ENCODE measurements at regions not wholly inside any gene's neighbourhood (a gene's known extent, or its start where the extent isn't known, plus 50 kb on each side); places are given as distances from the start of the nearest gene placed in this dataset.
A peak's percentile ranks its signal among the peaks of the same experiment; 100 is the strongest.

DNA sequence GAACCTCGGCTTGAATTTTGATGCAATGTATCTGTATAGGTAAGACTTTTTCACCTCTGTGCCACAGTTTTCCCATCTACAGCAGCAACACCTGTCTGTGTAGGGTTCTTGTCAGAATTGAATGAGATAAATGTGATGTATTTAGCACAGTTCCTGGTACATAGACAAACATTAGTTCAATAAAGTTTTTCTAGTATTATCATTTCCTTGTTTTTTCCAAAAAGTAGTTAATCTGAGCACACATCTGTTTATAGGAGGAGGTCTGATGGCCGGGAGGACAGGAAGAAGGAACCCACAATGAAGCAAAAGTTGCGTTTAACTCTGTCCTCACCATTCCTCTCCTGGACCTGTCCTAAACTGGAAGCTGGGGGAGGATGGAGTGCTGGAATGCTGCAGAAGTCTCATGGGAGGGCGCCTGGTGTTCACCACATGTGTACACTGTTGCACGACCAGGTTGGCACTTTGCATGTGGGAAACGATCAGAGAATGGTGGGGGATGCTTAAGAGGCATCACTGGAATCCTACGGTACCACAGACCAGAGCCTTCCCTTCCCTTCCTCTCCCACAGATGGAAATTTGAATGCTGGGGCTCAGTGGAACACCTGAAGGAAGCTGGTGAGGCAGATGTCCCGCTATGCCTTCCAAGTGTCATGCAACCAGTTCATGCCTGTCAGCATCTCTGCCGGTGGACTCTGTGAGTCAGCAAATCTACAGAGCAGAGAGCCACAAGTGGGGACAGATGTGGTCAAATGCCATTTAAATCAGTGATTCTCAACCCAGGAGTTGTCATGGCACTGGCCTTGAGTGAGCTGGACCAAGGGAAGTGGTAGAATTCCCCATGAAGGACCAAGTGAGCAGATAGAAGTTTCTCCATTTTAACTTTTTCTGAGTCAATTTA is 315.6 kb downstream of the DLEU7 start:
- no peaks in the 10 kb centered on the region for H3K36me3 ChIP-seq (ENCODE audit: control insufficient read depth, insufficient read depth, low read length)
- H3K27ac ChIP-seq (ENCODE audit: low read length), result no peak overlapping the region
- H3K27me3 ChIP-seq (ENCODE audit: control insufficient read depth, insufficient read depth, low read length), result no peaks in the 10 kb centered on the region
- no peaks in the 10 kb centered on the region for H3K9me3 Mint-ChIP-seq
- 42% methylated on average over 9 of the region's 9 CpGs for WGBS (ENCODE audit: insufficient coverage)
- no peak overlapping the region for H3K27ac Mint-ChIP-seq
- no peak for ATAC-seq
- DNase-seq, result no peak
- TF ChIP-seq, protein P1, sequence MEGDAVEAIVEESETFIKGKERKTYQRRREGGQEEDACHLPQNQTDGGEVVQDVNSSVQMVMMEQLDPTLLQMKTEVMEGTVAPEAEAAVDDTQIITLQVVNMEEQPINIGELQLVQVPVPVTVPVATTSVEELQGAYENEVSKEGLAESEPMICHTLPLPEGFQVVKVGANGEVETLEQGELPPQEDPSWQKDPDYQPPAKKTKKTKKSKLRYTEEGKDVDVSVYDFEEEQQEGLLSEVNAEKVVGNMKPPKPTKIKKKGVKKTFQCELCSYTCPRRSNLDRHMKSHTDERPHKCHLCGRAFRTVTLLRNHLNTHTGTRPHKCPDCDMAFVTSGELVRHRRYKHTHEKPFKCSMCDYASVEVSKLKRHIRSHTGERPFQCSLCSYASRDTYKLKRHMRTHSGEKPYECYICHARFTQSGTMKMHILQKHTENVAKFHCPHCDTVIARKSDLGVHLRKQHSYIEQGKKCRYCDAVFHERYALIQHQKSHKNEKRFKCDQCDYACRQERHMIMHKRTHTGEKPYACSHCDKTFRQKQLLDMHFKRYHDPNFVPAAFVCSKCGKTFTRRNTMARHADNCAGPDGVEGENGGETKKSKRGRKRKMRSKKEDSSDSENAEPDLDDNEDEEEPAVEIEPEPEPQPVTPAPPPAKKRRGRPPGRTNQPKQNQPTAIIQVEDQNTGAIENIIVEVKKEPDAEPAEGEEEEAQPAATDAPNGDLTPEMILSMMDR (IDR thresholded peaks at IDR 0.05), result no peak
- peaks cover 6% of the 10 kb centered on the region for H3K4me1 ChIP-seq (ENCODE audit: control insufficient read depth, insufficient read depth, low read length)
- no peak overlapping the region for H3K4me3 Mint-ChIP-seq
- H3K27me3 Mint-ChIP-seq (ENCODE audit: low read depth in 2 of 2), result peaks cover 0 to 9% of the 10 kb centered on the region in 2 donors
- intact Hi-C loops (cut with micrococcal nuclease), result no loop called here
- no peak overlapping the region for H3K4me3 ChIP-seq (ENCODE audit: low read length)
- H3K36me3 Mint-ChIP-seq, result no peaks in the 10 kb centered on the region
- no peaks in the 10 kb centered on the region for H3K9me3 ChIP-seq (ENCODE audit: control insufficient read depth, insufficient read depth, low read length)
- no peaks in the 10 kb centered on the region for H3K4me1 Mint-ChIP-seq

GRCh38 chr13:50529154-50529882 is 314.2 kb downstream of the DLEU7 start:
- DNase-seq (no peak), ATAC-seq (peak in 1 of 3 donors; percentile 35)
- H3K4me3 Mint-ChIP-seq, result no peak overlapping the region
- Histone ChIP-seq H3K9me3 (ENCODE audit: control insufficient read depth, insufficient read depth, low read length) (no peaks in the 10 kb centered on the region), H3K36me3 (ENCODE audit: control insufficient read depth, insufficient read depth, low read length) (no peaks in the 10 kb centered on the region), H3K27ac (ENCODE audit: low read length) (no peak overlapping the region), H3K27me3 (ENCODE audit: control insufficient read depth, insufficient read depth, low read length) (no peaks in the 10 kb centered on the region), H3K4me1 (ENCODE audit: control insufficient read depth, insufficient read depth, low read length) (peaks cover 6% of the 10 kb centered on the region), H3K4me3 (ENCODE audit: low read length) (no peak overlapping the region)
- H3K27me3 Mint-ChIP-seq (ENCODE audit: low read depth in 2 of 2), result peaks cover 0 to 14% of the 10 kb centered on the region in 2 donors
- H3K27ac Mint-ChIP-seq, result no peak overlapping the region
- H3K36me3 Mint-ChIP-seq, result peaks cover 6% of the 10 kb centered on the region
- WGBS (ENCODE audit: insufficient coverage), result 91% methylated on average over 11 of the region's 12 CpGs
- TF ChIP-seq, protein P1 (IDR thresholded peaks at IDR 0.05), result no peak
- intact Hi-C loops (cut with micrococcal nuclease), result no loop called here
- H3K4me1 Mint-ChIP-seq, result no peaks in the 10 kb centered on the region
- no peaks in the 10 kb centered on the region for H3K9me3 Mint-ChIP-seq

GRCh38 chr13:50531917-50532899 is 311.3 kb downstream of the DLEU7 start:
- peak in 1 of 2 donors; percentile 44 for DNase-seq
- Histone ChIP-seq H3K27me3 (ENCODE audit: control insufficient read depth, insufficient read depth, low read length) (no peaks in the 10 kb centered on the region), H3K36me3 (ENCODE audit: control insufficient read depth, insufficient read depth, low read length) (no peaks in the 10 kb centered on the region), H3K4me3 (ENCODE audit: low read length) (no peak overlapping the region), H3K27ac (ENCODE audit: low read length) (no peak overlapping the region), H3K4me1 (ENCODE audit: control insufficient read depth, insufficient read depth, low read length) (peaks cover 6% of the 10 kb centered on the region), H3K9me3 (ENCODE audit: control insufficient read depth, insufficient read depth, low read length) (peaks cover 11% of the 10 kb centered on the region)
- no peak for ATAC-seq
- H3K27ac Mint-ChIP-seq, result no peak overlapping the region
- TF ChIP-seq, protein P1 (IDR thresholded peaks at IDR 0.05), result peak; percentile 67
- H3K36me3 Mint-ChIP-seq, result peaks cover 33% of the 10 kb centered on the region
- H3K27me3 Mint-ChIP-seq (ENCODE audit: low read depth in 2 of 2), result peaks cover 0 to 14% of the 10 kb centered on the region in 2 donors
- peaks cover 5 to 12% of the 10 kb centered on the region in 2 donors for H3K9me3 Mint-ChIP-seq
- intact Hi-C loops (cut with micrococcal nuclease), result loop anchor here (1.0 to 5.0 kb wide), 4 partner anchors 269 to 556 kb away; no protein-coding TSS in a partner anchor
- WGBS (ENCODE audit: insufficient coverage), result 93% methylated on average over 3 of the region's 5 CpGs
- no peak overlapping the region for H3K4me3 Mint-ChIP-seq
- H3K4me1 Mint-ChIP-seq, result no peaks in the 10 kb centered on the region
